Endothelial cell of umbilical vein (primary cell): ENCODE measurements at regions not wholly inside any gene's neighbourhood (a gene's known extent, or its start where the extent isn't known, plus 50 kb on each side); places are given as distances from the start of the nearest gene placed in this dataset.

Experiments used
- BruUV-seq: library from RNA; stranded (reverse); fragments of 400-500 nt; replicated peaks from 2 replicates; lab custom pipeline; 2021; lab: Mats Ljungman, UMichigan
- CTCF ChIA-PET: fragments of 300-600, 350-600 bp; sonication (Branson Sonifier 250); formaldehyde crosslinking; loops from one replicate; lab custom pipeline; 2021; ENCODE audit warnings: antibody characterized with exemption, inconsistent platforms; lab: Charles Lee
- POLR2A ChIA-PET: fragments of 300-600, 350-600 bp; sonication (Branson Sonifier 250); formaldehyde crosslinking; loops from one replicate; lab custom pipeline; 2021; ENCODE audit warnings: antibody characterized with exemption, inconsistent platforms; lab: Charles Lee
- DNase-seq: peaks from one replicate; pipeline ENCODE4 v3.0.0-alpha.2; 2011; ENCODE audit warnings: low read depth, low spot score
- FAIRE-seq: peaks from 2 replicates; lab custom pipeline; 2011; peaks lifted over from hg19 to GRCh38; lab: Jason Lieb, UNC
- H2AFZ ChIP-seq: 2 replicates; pipeline ENCODE4 v1.6.0; 2012; ENCODE audit warnings: low read depth, low read length, control low read depth, inconsistent platforms
- H3K27ac ChIP-seq: 2 replicates; pipeline ENCODE4 v1.5.1; 2011; ENCODE audit warnings: low read depth, mild to moderate bottlenecking, control low read depth, low read length, moderate library complexity; ENCODE audit not compliant: insufficient read depth
- H3K27me3 ChIP-seq, 2 experiments: 2 replicates each; pipeline versions ENCODE4 v1.6.0 to v1.6.1; 2011; ENCODE audit warnings: low read length in 2 of 2, mixed read lengths in 1 of 2; ENCODE audit not compliant: control insufficient read depth in 2 of 2, insufficient read depth in 2 of 2
- H3K36me3 ChIP-seq, 2 experiments: 2 replicates in 1 of 2; 3 replicates in 1 of 2; pipeline ENCODE4 v1.5.1; 2011; ENCODE audit warnings: low read length in 2 of 2, mild to moderate bottlenecking in 1 of 2, moderate library complexity in 1 of 2; ENCODE audit not compliant: control insufficient read depth in 2 of 2, insufficient read depth in 2 of 2; ENCODE audit errors: extremely low read depth in 1 of 2
- H3K4me1 ChIP-seq: 3 replicates; pipeline ENCODE4 v1.5.1; 2011; ENCODE audit warnings: mild to moderate bottlenecking, low read length; ENCODE audit not compliant: control insufficient read depth, insufficient read depth; ENCODE audit errors: extremely low read depth
- H3K4me2 ChIP-seq: 2 replicates; pipeline ENCODE4 v1.6.1; 2011; ENCODE audit warnings: low read length, control low read depth, mixed read lengths; ENCODE audit not compliant: insufficient read depth
- H3K4me3 ChIP-seq, 3 experiments: fragments of 200-600 bp in 1 of 3; sonication (generic), shearing (Covaris generic) in 1 of 3; replicated peaks in 1 of 3; 2 replicates each; pipeline ENCODE4 v1.5.1; 2011 to 2016; ENCODE audit warnings: control low read depth in 3 of 3, low read length in 3 of 3, mild to moderate bottlenecking in 2 of 3, inconsistent platforms in 1 of 3, low read depth in 1 of 3, moderate library complexity in 1 of 3; ENCODE audit not compliant: insufficient read depth in 1 of 3
- H3K79me2 ChIP-seq: 2 replicates; pipeline ENCODE4 v1.6.0; 2012; ENCODE audit warnings: low read length, inconsistent platforms; ENCODE audit not compliant: control insufficient read depth, insufficient read depth
- H3K9ac ChIP-seq: replicated peaks from 2 replicates; pipeline ENCODE3; 2011; ENCODE audit warnings: low read length, control low read depth; ENCODE audit not compliant: insufficient read depth; ENCODE audit errors: extremely low read depth
- H3K9me1 ChIP-seq: replicated peaks from 3 replicates; pipeline ENCODE4 v1.6.0; 2011; ENCODE audit warnings: mild to moderate bottlenecking, low read length; ENCODE audit not compliant: control insufficient read depth, insufficient read depth; ENCODE audit errors: extremely low read depth
- H3K9me3 ChIP-seq: replicated peaks from 2 replicates; pipeline ENCODE4 v1.5.1; 2012; ENCODE audit warnings: low read length, inconsistent platforms; ENCODE audit not compliant: control insufficient read depth, insufficient read depth
- H4K20me1 ChIP-seq: replicated peaks from 2 replicates; pipeline ENCODE3; 2011; ENCODE audit warnings: mild to moderate bottlenecking, low read length; ENCODE audit not compliant: control insufficient read depth, insufficient read depth; ENCODE audit errors: extremely low read depth
- CTCF ChIP-seq, 2 donors: IDR thresholded peaks; 1 replicate in 1 of 2; 2 replicates in 1 of 2; pipeline ENCODE4 v1.5.1; 2011; ENCODE audit warnings: low read length in 2 of 2, mild to moderate bottlenecking in 2 of 2, moderate library complexity in 2 of 2, control low read depth in 1 of 2, inconsistent platforms in 1 of 2, low read depth in 1 of 2; ENCODE audit not compliant: insufficient read depth in 1 of 2; ENCODE audit errors: extremely low read depth in 1 of 2
- EZH2 ChIP-seq: IDR thresholded peaks from 2 replicates; pipeline ENCODE4 v1.6.1; 2012; ENCODE audit warnings: borderline replicate concordance, low read depth, mild to moderate bottlenecking, moderate library complexity, low read length, inconsistent platforms; ENCODE audit not compliant: severe bottlenecking
- GATA2 ChIP-seq: IDR thresholded peaks from 2 replicates; pipeline ENCODE4 v1.7.0; 2011; ENCODE audit warnings: low read depth, mild to moderate bottlenecking, moderate library complexity, mixed read lengths, low read length; ENCODE audit not compliant: insufficient read length, insufficient read depth
- MAX ChIP-seq: IDR thresholded peaks from 2 replicates; pipeline ENCODE4 v1.6.1; 2011; ENCODE audit not compliant: insufficient read depth, insufficient read length
- dilution Hi-C: fragments of 300-500 bp; cut with MboI; formaldehyde crosslinking; loops from one replicate; pipeline ENCODE4 v1.15.0; 2019; ENCODE audit warnings: low sequenced_read_pairs; ENCODE audit not compliant: extremely low pct_ligation_motif_present
- intact Hi-C: fragments of 100-400 bp; cut with micrococcal nuclease; formaldehyde crosslinking; loops from one replicate; pipeline ENCODE4 v1.10.0; 2022

GRCh38 chr12:20268771-20269170 is 99.6 kb upstream of the PDE3A start:
- H3K27ac ChIP-seq = no peak overlapping the region
- intact Hi-C loops = no loop called here

More at GRCh38 chr12:20268771-20269170, 99.6 kb upstream of the PDE3A start:
- Histone ChIP-seq H4K20me1 (no peaks in the 10 kb centered on the region), H3K9me3 (no peaks in the 10 kb centered on the region), H3K4me1 (no peaks in the 10 kb centered on the region), H3K79me2 (no peaks in the 10 kb centered on the region), H3K9me1 (no peaks in the 10 kb centered on the region), H3K27me3 (no peaks in the 10 kb centered on the region), H3K4me3 (no peak overlapping the region), H2AFZ (no peak overlapping the region), H3K4me2 (no peak overlapping the region), H3K9ac (no peak overlapping the region), H3K36me3 (no peaks in the 10 kb centered on the region)
- FAIRE-seq = no peak
- DNase-seq = no peak
- no TSS peak for BruUV-seq
- dilution Hi-C loops = no loop called here
- TF ChIP-seq MAX (no peak), CTCF (IDR thresholded peaks at IDR 0.05; ENCODE audit: extremely low read depth in 1 of 2, insufficient read depth in 1 of 2, low read depth in 1 of 2, low read length in 2 of 2) (no peak), GATA2 (no peak), EZH2 (no peak)
- POLR2A ChIA-PET = no interaction called here
- CTCF ChIA-PET = interaction anchor here (0.5 kb wide), 1 partner anchor 29 kb away, joined by 3 read pairs; no protein-coding TSS in a partner anchor
